K562 (cell line): ENCODE measurements at regions not wholly inside any gene's neighbourhood (a gene's known extent, or its start where the extent isn't known, plus 50 kb on each side); places are given as distances from the start of the nearest gene placed in this dataset.

Experiments used
- BRF2 ChIP-seq: IDR thresholded peaks from 3 replicates; pipeline ENCODE4 v1.6.1; 2011; ENCODE audit warnings: borderline replicate concordance, mild to moderate bottlenecking; ENCODE audit not compliant: insufficient read length, insufficient read depth
- CTCF ChIP-seq, 3 experiments: IDR thresholded peaks in 2 of 3; conservative IDR thresholded peaks in 1 of 3; 2 replicates each; pipeline ENCODE4 v1.5.1; 2011 to 2012; ENCODE audit warnings: low read length in 3 of 3, mild to moderate bottlenecking in 3 of 3, control low read depth in 2 of 3, improper control_type of control experiment in 1 of 3, inconsistent platforms in 1 of 3, low read depth in 1 of 3, mixed read lengths in 1 of 3, moderate library complexity in 1 of 3; ENCODE audit not compliant: insufficient read depth in 2 of 3
- DDX20 ChIP-seq: fragments of 450-650 bp; IDR thresholded peaks from 2 replicates; pipeline ENCODE4 v1.6.1; 2016; ENCODE audit warnings: missing genetic modification characterization, low read depth, mild to moderate bottlenecking, missing compliant biosample characterization, moderate library complexity
- DMBX1 ChIP-seq: fragments of 250-450 bp; sonication (Bioruptor Pico); IDR thresholded peaks from 2 replicates; pipeline ENCODE4 v1.8.0; 2022; ENCODE audit warnings: inconsistent platforms, mild to moderate bottlenecking, moderate library complexity, borderline replicate concordance
- FOXJ3 ChIP-seq: sonication (generic); formaldehyde crosslinking; IDR thresholded peaks from 2 replicates; pipeline ENCODE4 v1.4.0; 2020; ENCODE audit warnings: mild to moderate bottlenecking, missing genetic modification reagents
- MYC ChIP-seq, 2 experiments: fragments of 250-450 bp in 1 of 2; sonication (Bioruptor Pico) in 1 of 2; IDR thresholded peaks; 2 replicates each; pipeline versions ENCODE4 v1.5.1 to v1.6.1; 2012 to 2021; ENCODE audit warnings: low read depth in 2 of 2, borderline replicate concordance in 1 of 2, improper control_type of control experiment in 1 of 2, low read length in 1 of 2, mild to moderate bottlenecking in 1 of 2, moderate library complexity in 1 of 2
- POLR2A ChIP-seq: fragments of 450-650 bp; conservative IDR thresholded peaks from 2 replicates; pipeline ENCODE4 v1.6.1; 2016
- SP2 ChIP-seq: IDR thresholded peaks from 2 replicates; pipeline ENCODE4 v1.6.1; 2011; ENCODE audit warnings: mild to moderate bottlenecking, low read depth, low read length, moderate library complexity; ENCODE audit not compliant: poor library complexity, severe bottlenecking; ENCODE audit errors: extremely low read depth
- ZBTB8A ChIP-seq: fragments of 450-650 bp; IDR thresholded peaks from 2 replicates; pipeline ENCODE4 v1.6.1; 2018; ENCODE audit warnings: mild to moderate bottlenecking, moderate library complexity; ENCODE audit not compliant: partially characterized antibody
- ZNF445 ChIP-seq: fragments of 250-450 bp; sonication (Bioruptor Pico); IDR thresholded peaks from 2 replicates; pipeline ENCODE4 v1.4.0; 2020; ENCODE audit warnings: low read depth, mild to moderate bottlenecking, moderate library complexity
- TF ChIP-seq, protein P1 (sequence below): fragments of 450-650 bp; IDR thresholded peaks from 2 replicates; pipeline ENCODE4 v1.6.1; 2016; ENCODE audit warnings: mild to moderate bottlenecking

GRCh38 chr12:116482859-116483258 lies 76.3 kb upstream of the MAP1LC3B2 start:
- TF ChIP-seq SP2 (no peak), CTCF (IDR thresholded peaks at IDR 0.05 in 2 of 3, conservative IDR thresholded peaks at IDR 0.05 in 1 of 3; ENCODE audit: insufficient read depth in 2 of 3, low read depth in 1 of 3, low read length in 3 of 3) (no peak), DDX20 (no peak), POLR2A (no peak), MYC (IDR thresholded peaks at IDR 0.05; ENCODE audit: low read depth, low read length) (no peak), MYC (CRISPR knock-in tag; IDR thresholded peaks at IDR 0.05; ENCODE audit: borderline replicate concordance, low read depth) (no peak), ZNF445 (no peak), FOXJ3 (CRISPR knock-in tag) (no peak), BRF2 (no peak), ZBTB8A (no peak), DMBX1 (no peak)
- TF ChIP-seq, protein P1, sequence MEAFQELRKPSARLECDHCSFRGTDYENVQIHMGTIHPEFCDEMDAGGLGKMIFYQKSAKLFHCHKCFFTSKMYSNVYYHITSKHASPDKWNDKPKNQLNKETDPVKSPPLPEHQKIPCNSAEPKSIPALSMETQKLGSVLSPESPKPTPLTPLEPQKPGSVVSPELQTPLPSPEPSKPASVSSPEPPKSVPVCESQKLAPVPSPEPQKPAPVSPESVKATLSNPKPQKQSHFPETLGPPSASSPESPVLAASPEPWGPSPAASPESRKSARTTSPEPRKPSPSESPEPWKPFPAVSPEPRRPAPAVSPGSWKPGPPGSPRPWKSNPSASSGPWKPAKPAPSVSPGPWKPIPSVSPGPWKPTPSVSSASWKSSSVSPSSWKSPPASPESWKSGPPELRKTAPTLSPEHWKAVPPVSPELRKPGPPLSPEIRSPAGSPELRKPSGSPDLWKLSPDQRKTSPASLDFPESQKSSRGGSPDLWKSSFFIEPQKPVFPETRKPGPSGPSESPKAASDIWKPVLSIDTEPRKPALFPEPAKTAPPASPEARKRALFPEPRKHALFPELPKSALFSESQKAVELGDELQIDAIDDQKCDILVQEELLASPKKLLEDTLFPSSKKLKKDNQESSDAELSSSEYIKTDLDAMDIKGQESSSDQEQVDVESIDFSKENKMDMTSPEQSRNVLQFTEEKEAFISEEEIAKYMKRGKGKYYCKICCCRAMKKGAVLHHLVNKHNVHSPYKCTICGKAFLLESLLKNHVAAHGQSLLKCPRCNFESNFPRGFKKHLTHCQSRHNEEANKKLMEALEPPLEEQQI, result no peak
